Effector memory CD8-positive, alpha-beta T cell (primary cell): ENCODE measurements at regions not wholly inside any gene's neighbourhood (a gene's known extent, or its start where the extent isn't known, plus 50 kb on each side); places are given as distances from the start of the nearest gene placed in this dataset.

Experiments used
- ATAC-seq: fragments of 150-1000 bp; cut with Tn5 transposase; replicated peaks from 2 replicates; pipeline ENCODE4 v1.10.0; 2021; ENCODE audit warnings: mild to moderate bottlenecking, moderate library complexity
- DNase-seq, 3 experiments: peaks; one replicate each; pipeline ENCODE4 v3.0.0; 2021
- H3K27ac Mint-ChIP-seq, 2 donors: one replicate each; pipeline ENCODE4 v1.8.0; 2022; ENCODE audit warnings: mild to moderate bottlenecking in 2 of 2, mixed read lengths in 2 of 2, moderate library complexity in 2 of 2
- H3K27me3 Mint-ChIP-seq, 2 donors: one replicate each; pipeline ENCODE4 v1.8.0; 2022; ENCODE audit warnings: mixed read lengths in 2 of 2
- H3K36me3 Mint-ChIP-seq: one replicate; pipeline ENCODE4 v1.8.0; 2022; ENCODE audit warnings: mild to moderate bottlenecking, moderate library complexity, mixed read lengths; ENCODE audit not compliant: insufficient read depth
- H3K4me1 Mint-ChIP-seq, 2 donors: one replicate each; pipeline ENCODE4 v1.8.0; 2022; ENCODE audit warnings: low read depth in 2 of 2, mixed read lengths in 2 of 2
- H3K4me3 Mint-ChIP-seq, 2 donors: one replicate each; pipeline ENCODE4 v1.8.0; 2022; ENCODE audit warnings: mild to moderate bottlenecking in 2 of 2, mixed read lengths in 2 of 2, moderate library complexity in 2 of 2
- H3K9me3 Mint-ChIP-seq, 2 donors: one replicate each; pipeline ENCODE4 v1.8.0; 2022; ENCODE audit warnings: mixed read lengths in 2 of 2

DNA sequence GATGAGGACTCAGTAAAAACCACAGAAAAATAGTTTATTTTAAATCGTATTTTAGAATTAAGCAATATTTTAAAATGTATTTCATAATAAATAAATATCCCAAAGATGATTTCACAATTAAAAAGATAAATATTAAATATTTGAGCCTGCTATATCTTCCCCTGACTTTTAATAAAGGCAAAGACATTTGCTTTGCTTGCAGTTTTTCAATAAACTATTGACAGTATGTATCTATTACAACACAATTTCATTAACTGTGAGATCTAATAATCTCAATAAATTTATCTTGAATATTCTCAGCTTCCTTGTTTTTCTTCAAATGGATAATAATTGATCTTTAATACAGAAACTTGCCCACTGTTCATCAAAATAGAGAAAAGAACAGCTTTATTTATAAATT lies 186.2 kb upstream of the TARS1 start:
- Mint-ChIP-seq H3K9me3 (no peaks in the 10 kb centered on the region), H3K36me3 (no peaks in the 10 kb centered on the region), H3K27me3 (no peaks in the 10 kb centered on the region), H3K4me3 (no peak overlapping the region), H3K4me1 (no peaks in the 10 kb centered on the region), H3K27ac (no peak overlapping the region)
- no peak for ATAC-seq
- DNase-seq, result no peak

DNA sequence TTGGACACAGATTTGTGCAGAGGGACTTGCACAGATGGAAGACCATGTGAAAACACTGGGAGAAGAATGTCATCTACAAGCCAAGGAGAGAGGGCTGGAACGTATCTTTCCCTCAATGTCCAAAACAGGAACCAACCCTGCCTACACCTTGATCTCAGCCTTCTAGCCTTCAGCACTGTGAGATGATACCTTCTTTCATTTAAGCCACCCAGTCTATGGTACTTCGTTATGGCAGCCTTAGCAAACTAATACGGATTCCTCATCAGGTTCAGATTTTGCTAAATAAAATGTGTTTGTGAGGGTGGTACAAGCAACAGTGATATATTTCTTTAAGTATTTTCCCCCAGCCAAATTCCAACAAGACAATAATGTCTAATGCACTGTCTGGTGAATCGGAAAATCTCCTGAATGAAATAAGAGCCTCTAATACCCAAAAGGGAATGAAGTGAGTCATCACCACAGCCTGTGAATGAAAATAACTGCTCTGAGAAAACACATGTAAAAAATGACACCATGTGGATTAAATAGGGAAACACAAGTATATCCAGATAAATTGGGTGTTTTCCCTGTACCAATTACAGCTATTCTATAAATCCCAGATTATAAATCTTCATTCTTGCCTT lies 182.8 kb upstream of the TARS1 start:
- Mint-ChIP-seq H3K4me1 (no peaks in the 10 kb centered on the region), H3K36me3 (no peaks in the 10 kb centered on the region), H3K9me3 (no peaks in the 10 kb centered on the region), H3K27ac (no peak overlapping the region), H3K27me3 (no peaks in the 10 kb centered on the region), H3K4me3 (no peak overlapping the region)
- ATAC-seq (no peak), DNase-seq (no peak)

DNA sequence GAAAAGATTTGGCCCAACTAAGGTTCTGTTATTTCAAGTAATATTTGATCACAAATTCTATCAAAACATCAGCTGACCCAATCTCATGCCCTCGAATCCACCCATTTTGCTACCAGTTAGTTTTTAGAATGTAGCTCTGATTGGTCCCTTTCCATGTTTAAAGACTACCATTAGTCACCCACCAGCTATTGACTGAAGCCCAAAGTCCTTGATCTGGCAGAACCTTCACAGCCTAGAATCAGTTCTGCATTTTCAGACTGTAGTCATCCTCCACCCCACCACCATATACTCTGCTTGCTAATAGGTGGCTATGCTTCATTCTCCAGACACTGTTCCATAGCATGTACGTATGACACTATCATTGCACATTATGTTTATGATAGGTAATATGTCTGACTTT lies 182.2 kb upstream of the TARS1 start:
- peaks cover 2 to 3% of the 10 kb centered on the region in 2 donors for H3K9me3 Mint-ChIP-seq
- no peak for DNase-seq
- no peak overlapping the region for H3K4me3 Mint-ChIP-seq
- no peaks in the 10 kb centered on the region for H3K27me3 Mint-ChIP-seq
- no peak overlapping the region for H3K27ac Mint-ChIP-seq
- ATAC-seq, result no peak
- no peaks in the 10 kb centered on the region for H3K4me1 Mint-ChIP-seq
- H3K36me3 Mint-ChIP-seq, result no peaks in the 10 kb centered on the region

DNA sequence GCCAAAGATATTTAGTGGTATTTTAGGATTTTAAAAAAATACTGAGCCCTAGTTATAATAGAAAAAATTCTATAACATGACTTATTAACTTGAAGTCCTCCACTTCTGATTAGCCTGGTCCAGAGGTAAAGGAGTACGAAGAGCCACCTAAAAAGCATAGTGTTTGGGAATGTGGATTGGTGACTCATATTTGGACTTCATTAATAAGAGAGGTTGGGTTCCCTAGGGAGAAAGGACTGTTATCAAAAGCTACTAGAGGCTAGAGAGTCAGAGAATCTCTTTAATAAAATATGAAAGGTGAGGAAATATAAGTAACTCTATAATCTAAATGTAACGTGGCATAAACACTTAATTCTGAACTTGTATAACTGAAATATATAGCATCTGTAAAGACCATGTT lies 180.7 kb upstream of the TARS1 start:
- no peaks in the 10 kb centered on the region for H3K27me3 Mint-ChIP-seq
- H3K4me3 Mint-ChIP-seq, result no peak overlapping the region
- H3K36me3 Mint-ChIP-seq, result no peaks in the 10 kb centered on the region
- ATAC-seq (no peak), DNase-seq (no peak)
- H3K27ac Mint-ChIP-seq, result no peak overlapping the region
- no peaks in the 10 kb centered on the region for H3K4me1 Mint-ChIP-seq
- H3K9me3 Mint-ChIP-seq, result peaks cover 6 to 14% of the 10 kb centered on the region in 2 donors

DNA sequence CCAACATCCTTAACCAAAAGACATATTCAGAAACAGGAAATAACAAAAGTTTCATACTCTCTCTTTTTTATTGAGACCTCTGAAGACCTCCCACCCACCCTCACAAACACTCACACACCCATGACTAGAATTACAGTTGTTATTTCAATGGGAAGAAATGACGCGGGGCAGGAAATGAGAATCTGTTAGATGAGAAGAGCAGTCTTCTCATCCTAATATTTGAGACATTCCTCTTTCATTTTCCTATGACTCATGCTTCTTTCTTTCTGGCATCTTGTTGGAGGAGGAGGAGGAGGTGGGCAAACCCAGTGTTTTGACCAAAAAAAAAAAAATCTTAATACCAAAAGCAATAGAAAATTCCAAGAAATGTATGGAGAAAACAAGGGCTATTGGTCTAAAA lies 179.5 kb upstream of the TARS1 start:
- Mint-ChIP-seq H3K27me3 (no peaks in the 10 kb centered on the region), H3K4me1 (no peaks in the 10 kb centered on the region), H3K27ac (no peak overlapping the region), H3K36me3 (no peaks in the 10 kb centered on the region), H3K4me3 (no peak overlapping the region), H3K9me3 (peaks cover 6 to 14% of the 10 kb centered on the region in 2 donors)
- ATAC-seq (no peak), DNase-seq (no peak)

DNA sequence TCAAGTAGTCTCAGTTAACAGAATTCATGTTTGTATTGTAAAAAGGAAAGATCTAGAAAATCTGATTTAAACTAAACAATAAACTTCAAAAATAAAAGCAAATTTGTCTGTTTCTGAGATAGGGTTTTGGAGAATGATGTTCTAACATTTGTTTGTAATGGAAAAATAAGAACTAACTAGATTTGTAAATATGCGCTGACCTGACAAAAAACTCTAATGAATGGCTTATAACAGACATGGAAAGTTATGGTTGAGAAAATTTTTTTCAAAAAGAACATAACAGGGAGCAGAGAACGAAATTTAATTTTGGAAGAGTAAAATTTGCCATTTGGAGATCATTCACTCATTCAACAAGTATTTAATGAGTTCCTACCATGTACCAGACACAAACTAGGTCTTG lies 179.0 kb upstream of the TARS1 start:
- no peaks in the 10 kb centered on the region for H3K36me3 Mint-ChIP-seq
- DNase-seq, result no peak
- H3K27ac Mint-ChIP-seq, result no peak overlapping the region
- H3K27me3 Mint-ChIP-seq, result no peaks in the 10 kb centered on the region
- no peak for ATAC-seq
- peaks cover 6 to 14% of the 10 kb centered on the region in 2 donors for H3K9me3 Mint-ChIP-seq
- H3K4me3 Mint-ChIP-seq, result no peak overlapping the region
- no peaks in the 10 kb centered on the region for H3K4me1 Mint-ChIP-seq

DNA sequence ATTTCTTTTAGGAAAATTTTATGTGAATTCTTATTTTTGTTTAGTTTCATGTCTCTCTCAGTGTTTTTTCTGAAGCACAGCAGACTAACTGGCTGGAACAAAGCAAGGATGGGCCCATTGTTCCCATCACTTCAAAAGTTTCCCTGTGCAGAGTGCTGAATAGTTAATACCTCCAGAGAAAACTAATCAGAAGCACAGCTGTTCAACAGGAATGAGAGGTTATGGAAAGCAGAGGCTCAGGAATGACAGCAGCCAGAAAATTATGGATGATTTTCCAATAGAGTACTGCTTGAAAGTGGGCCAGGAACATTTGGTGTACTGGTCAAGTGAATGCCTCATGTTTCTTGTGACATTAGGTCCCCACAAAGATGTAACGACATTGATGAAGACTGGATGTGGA lies 173.0 kb upstream of the TARS1 start:
- DNase-seq (no peak), ATAC-seq (no peak)
- Mint-ChIP-seq H3K27me3 (no peaks in the 10 kb centered on the region), H3K4me1 (no peaks in the 10 kb centered on the region), H3K27ac (no peak overlapping the region), H3K36me3 (no peaks in the 10 kb centered on the region), H3K9me3 (peaks cover 6 to 14% of the 10 kb centered on the region in 2 donors), H3K4me3 (no peak overlapping the region)

DNA sequence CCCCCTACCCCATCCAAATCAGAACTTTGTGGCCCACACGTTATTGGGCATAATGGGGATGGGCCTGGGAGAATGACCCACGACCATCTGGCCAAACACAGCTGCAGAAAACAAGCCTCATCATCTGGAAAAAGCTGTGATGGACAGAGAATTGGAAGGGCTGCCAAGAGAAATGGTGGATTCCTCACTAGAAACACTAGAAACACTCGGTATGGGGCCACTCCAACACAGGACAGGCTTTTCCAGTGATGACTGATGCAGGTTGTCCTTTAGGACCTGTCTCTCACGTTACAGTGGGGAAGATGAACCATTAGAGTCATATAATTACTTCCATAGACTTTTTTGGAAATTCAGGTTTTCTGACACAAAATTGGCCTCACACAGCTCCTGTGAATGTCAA lies 172.4 kb upstream of the TARS1 start:
- no peak for ATAC-seq
- Mint-ChIP-seq H3K9me3 (peaks cover 6 to 14% of the 10 kb centered on the region in 2 donors), H3K27ac (no peak overlapping the region), H3K4me3 (no peak overlapping the region), H3K4me1 (no peaks in the 10 kb centered on the region), H3K36me3 (peaks cover 1% of the 10 kb centered on the region), H3K27me3 (no peaks in the 10 kb centered on the region)
- no peak for DNase-seq

DNA sequence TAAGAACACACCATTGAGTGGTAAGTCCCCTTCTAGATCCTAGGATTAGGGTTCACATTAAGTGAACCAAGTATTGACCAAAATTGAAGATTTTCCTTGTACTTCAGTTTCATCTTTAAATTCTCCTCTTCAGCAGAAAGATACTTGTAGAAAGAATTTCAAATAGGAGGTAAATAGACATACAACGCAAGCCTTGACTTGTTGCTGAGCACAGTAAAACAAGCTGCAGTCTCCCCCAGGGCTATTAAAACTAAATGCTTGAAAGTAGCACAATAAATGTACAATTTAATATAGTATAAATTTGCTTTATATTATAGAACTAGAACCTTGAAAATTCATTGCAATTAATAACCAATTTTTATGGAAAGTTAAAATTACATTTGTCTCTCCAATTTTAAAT lies 170.1 kb upstream of the TARS1 start:
- no peak overlapping the region for H3K4me3 Mint-ChIP-seq
- H3K36me3 Mint-ChIP-seq, result peaks cover 3% of the 10 kb centered on the region
- H3K27me3 Mint-ChIP-seq, result no peaks in the 10 kb centered on the region
- H3K4me1 Mint-ChIP-seq, result no peaks in the 10 kb centered on the region
- H3K27ac Mint-ChIP-seq, result no peak overlapping the region
- peaks cover 0 to 2% of the 10 kb centered on the region in 2 donors for H3K9me3 Mint-ChIP-seq
- ATAC-seq, result no peak
- DNase-seq, result no peak

DNA sequence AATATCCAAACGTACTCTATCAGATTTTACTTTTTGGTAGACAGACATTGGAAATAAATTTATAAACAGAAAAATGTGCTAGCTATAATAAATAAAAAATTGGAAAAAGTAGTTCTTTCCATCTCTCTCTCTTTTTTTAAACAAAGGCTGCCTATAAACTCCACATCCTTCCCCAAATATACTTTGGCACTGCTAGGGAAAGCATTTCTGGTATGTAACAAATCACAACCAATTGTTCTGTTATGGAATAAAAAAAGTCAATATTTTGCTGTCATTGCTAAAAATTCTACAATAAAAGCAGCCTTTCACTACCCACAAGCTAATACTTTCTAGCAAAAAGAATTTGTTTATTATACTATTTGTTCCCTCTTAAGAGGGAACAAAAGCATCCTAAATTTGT lies 169.2 kb upstream of the TARS1 start:
- DNase-seq, result no peak

DNA sequence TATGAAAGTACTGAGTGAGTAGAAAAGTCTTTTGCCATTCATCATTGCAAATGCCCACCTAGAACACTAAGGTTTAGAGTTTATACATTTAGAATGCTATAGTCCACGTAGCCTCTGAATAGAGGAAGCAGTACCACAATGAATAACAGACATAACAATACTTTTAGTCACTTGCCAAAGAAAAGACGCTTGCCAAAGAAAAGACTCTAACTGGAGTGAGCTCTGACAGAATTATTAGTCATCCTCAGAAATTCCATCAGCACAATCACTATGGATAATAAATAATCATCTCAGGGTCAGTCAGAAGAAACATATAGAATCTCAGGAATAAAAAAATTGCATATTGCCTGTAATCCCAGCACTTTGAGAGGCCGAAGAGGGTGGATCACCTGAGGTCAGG lies 168.5 kb upstream of the TARS1 start:
- Mint-ChIP-seq H3K36me3 (peaks cover 3% of the 10 kb centered on the region), H3K4me3 (no peak overlapping the region), H3K4me1 (no peaks in the 10 kb centered on the region), H3K27me3 (no peaks in the 10 kb centered on the region), H3K27ac (no peak overlapping the region), H3K9me3 (peaks cover 0 to 2% of the 10 kb centered on the region in 2 donors)
- ATAC-seq (no peak), DNase-seq (no peak)

More for the DNA sequence above, 169.2 kb upstream of the TARS1 start:
- H3K4me3 Mint-ChIP-seq, result no peak overlapping the region
- no peak for ATAC-seq
- peaks cover 0 to 2% of the 10 kb centered on the region in 2 donors for H3K9me3 Mint-ChIP-seq
- H3K27ac Mint-ChIP-seq, result no peak overlapping the region
- peaks cover 3% of the 10 kb centered on the region for H3K36me3 Mint-ChIP-seq
- no peaks in the 10 kb centered on the region for H3K27me3 Mint-ChIP-seq
- no peaks in the 10 kb centered on the region for H3K4me1 Mint-ChIP-seq

DNA sequence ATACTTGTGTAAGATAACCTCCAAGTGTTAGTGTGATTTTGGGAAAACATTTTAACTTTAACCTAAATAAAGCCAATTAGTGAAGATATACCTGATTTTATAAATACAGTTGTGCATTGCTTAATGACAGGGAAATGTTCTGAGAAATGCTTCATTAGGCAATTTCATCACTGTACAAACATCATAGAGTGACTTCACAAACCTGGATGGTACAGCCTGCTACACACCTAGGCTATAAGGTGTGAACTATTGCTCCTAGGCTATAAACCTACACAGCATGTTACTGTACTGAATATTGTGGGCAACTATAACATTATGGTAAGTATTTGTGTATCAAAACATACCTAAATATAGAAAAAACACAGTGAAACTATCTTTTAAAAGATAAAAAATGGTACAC lies 166.8 kb upstream of the TARS1 start:
- no peaks in the 10 kb centered on the region for H3K27me3 Mint-ChIP-seq
- peaks cover 3% of the 10 kb centered on the region for H3K36me3 Mint-ChIP-seq
- H3K27ac Mint-ChIP-seq, result no peak overlapping the region
- no peak for ATAC-seq
- peaks cover 0 to 2% of the 10 kb centered on the region in 2 donors for H3K9me3 Mint-ChIP-seq
- no peak for DNase-seq
- no peak overlapping the region for H3K4me3 Mint-ChIP-seq
- H3K4me1 Mint-ChIP-seq, result no peaks in the 10 kb centered on the region

DNA sequence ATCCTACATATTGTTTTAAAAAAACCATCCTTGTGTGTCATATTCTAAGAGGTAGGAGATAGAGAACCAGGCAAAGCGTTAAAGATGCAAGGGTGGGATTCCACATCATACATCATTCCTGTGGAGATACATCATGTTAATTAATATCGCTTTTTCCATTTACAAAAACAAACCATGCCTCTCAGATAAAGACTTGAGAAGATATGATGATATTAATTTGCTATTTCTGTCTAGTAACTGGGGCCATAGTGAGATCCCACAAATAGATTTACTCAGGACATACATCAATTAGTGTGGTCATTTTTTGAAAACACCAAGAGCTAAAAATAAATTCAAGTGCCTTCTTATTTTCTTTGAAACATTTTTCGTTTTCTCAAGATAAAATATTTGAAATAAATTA lies 165.4 kb upstream of the TARS1 start:
- H3K9me3 Mint-ChIP-seq, result peaks cover 0 to 2% of the 10 kb centered on the region in 2 donors
- ATAC-seq, result no peak
- no peak overlapping the region for H3K4me3 Mint-ChIP-seq
- H3K36me3 Mint-ChIP-seq, result peaks cover 3% of the 10 kb centered on the region
- no peaks in the 10 kb centered on the region for H3K4me1 Mint-ChIP-seq
- H3K27ac Mint-ChIP-seq, result no peak overlapping the region
- DNase-seq, result no peak
- no peaks in the 10 kb centered on the region for H3K27me3 Mint-ChIP-seq

DNA sequence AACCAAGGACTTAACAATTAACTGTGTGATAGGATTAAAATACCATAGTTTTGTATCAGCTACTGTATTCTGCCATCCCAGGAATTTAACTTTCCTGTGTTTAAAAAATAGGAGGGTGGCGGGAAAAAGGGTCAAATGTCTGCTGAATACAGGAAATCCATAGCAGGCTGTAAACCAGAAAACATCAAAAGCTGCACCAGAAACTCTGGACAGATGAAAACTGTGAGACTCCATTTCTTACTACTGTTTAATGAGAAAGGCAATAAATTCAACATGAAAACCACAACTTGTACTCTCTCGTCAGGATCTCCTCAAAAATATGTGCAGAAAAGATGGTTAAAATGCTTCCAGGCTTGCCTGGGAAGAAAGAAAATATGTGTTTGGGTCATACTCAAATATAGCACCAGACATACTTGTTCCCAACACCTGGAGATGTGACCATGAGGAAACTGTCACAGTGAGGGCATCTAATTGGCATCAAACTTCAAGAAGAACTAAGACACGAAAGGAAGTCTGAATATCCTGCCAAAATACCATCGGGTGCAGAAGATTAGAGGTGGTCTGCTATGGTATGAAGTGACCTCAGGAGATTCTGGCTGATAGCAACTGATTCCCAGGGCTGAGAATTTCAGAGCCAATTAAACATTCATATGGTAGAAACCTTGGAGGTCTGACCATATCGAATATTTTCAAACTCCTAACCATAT lies 164.7 kb upstream of the TARS1 start:
- Mint-ChIP-seq H3K4me3 (no peak overlapping the region), H3K4me1 (no peaks in the 10 kb centered on the region), H3K27ac (no peak overlapping the region), H3K36me3 (peaks cover 3% of the 10 kb centered on the region), H3K27me3 (no peaks in the 10 kb centered on the region), H3K9me3 (peaks cover 0 to 2% of the 10 kb centered on the region in 2 donors)
- no peak for DNase-seq
- ATAC-seq, result no peak
